OCI-LY3 (cell line): ENCODE measurements at regions not wholly inside any gene's neighbourhood (a gene's known extent, or its start where the extent isn't known, plus 50 kb on each side); places are given as distances from the start of the nearest gene placed in this dataset.

Experiments used
- CTCF ChIP-seq: fragments of 200-600, 300-600 bp; sonication (generic); IDR thresholded peaks from 2 replicates; pipeline ENCODE4 v1.5.1; 2014; ENCODE audit warnings: antibody characterized with exemption, low read length, low read depth
- EZH2phosphoT487 ChIP-seq: fragments of 200-600 bp; shearing (Covaris generic); IDR thresholded peaks from 2 replicates; pipeline ENCODE4 v1.6.1; 2018; ENCODE audit warnings: antibody characterized with exemption, mixed run types, low read depth

- TF ChIP-seq EZH2phosphoT487, result no peak
- TF ChIP-seq CTCF, result no peak
These were observed 124.0 kb upstream of the APCDD1 start for GRCh38 chr18:10330428-10330827.
